ENCODE measurements at regions not wholly inside any gene's neighbourhood (a gene's known extent, or its start where the extent isn't known, plus 50 kb on each side); places are given as distances from the start of the nearest gene placed in this dataset.
A peak's percentile ranks its signal among the peaks of the same experiment; 100 is the strongest.

- in situ Hi-C loops (cut with HindIII; ENCODE audit: low pct_unique_long_range_greater_than_20kb, low sequenced_read_pairs) = no loop called here
- DNase-seq (ENCODE audit: low read depth, low spot score) = no peak
Observed at GRCh38 chr16:6861135-6861814, 471.4 kb upstream of the RBFOX1 start.

DNA sequence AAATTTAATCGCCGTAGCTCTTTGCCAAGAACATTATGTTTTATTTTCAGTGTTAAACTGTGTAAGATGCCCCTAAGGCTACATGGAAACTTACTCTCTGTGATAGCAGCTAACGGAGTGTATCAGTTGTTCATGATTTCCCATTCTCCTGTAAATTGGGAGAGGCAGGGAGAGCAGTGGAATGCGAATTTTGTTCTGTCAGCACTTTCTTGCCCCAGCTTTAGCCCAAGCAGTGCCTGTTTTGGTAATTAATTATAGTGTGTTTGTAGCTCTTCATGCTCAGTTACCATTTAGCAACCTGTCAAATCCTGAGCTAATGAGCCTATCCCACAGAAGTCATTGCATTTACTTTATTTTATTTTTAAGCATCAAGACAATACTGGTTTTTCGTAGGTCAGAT, 475.1 kb upstream of the RBFOX1 start:
- in situ Hi-C loops (cut with HindIII; ENCODE audit: low pct_unique_long_range_greater_than_20kb, low sequenced_read_pairs) = no loop called here
- no peak for DNase-seq (ENCODE audit: low read depth, low spot score)

DNA sequence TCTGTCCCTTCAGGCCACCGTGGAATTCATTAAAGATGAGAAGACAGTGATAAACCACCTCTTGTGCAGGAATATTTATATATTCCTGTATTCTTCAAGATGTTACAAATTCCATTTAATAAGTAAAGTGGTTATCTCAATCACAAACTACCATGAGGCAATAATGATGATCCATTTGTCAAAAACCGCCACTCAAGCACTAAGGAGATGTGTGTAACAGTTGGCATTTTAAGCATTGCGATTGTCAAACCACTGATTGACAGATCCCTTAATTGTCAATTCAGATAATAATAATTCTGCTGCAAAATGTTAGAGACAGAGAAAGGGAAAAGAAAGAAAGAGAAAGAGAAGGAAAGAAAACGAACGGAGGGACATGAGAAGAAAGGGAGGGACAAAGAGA, 476.1 kb upstream of the RBFOX1 start:
- no peak for DNase-seq (ENCODE audit: low read depth, low spot score)
- in situ Hi-C loops (cut with HindIII; ENCODE audit: low pct_unique_long_range_greater_than_20kb, low sequenced_read_pairs) = no loop called here

DNA sequence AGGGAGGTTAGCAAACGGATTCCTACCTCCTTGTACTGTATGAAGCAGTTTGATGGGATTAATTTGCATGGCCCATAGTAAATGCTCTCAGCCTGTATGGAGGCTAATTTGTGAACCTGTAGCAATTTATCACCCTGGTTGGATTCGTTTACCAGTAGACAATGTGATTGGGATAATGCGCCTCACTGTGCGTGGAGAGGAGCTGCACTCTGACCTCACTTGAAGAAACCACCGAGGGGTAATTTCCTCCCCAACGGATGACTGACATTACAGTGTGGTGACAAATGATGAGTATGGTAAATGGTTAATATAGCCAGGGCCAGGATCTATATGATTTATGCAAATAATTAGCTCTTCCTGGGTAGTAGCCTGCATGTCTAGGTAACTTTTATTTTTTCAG, 479.1 kb upstream of the RBFOX1 start:
- in situ Hi-C loops (cut with HindIII; ENCODE audit: low pct_unique_long_range_greater_than_20kb, low sequenced_read_pairs) = no loop called here
- DNase-seq (ENCODE audit: low read depth, low spot score) = no peak

- in situ Hi-C loops (cut with HindIII; ENCODE audit: low pct_unique_long_range_greater_than_20kb, low sequenced_read_pairs) = no loop called here
- no peak for DNase-seq (ENCODE audit: low read depth, low spot score)
Observed at GRCh38 chr16:6852643-6853225, 479.9 kb upstream of the RBFOX1 start.

DNA sequence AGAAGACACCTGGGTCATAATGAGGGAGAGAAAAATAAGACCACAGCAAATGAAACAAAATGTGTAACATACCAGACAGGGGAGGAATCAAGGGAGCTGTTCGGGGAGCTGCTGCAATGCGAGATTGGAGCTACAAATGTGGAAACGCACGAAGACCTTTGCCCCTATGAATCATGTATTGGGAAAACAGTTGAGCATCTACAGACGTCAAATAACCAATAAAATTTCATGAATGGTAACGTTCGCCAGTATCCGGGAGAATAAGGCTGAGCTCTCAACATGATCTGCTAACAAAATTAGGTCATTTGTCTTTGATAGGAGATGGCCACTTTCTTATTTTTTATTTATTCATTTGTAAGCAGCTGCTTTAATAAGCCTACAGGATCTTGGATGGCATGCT, 486.2 kb upstream of the RBFOX1 start:
- no peak for DNase-seq (ENCODE audit: low read depth, low spot score)
- in situ Hi-C loops (cut with HindIII; ENCODE audit: low pct_unique_long_range_greater_than_20kb, low sequenced_read_pairs) = no loop called here

DNA sequence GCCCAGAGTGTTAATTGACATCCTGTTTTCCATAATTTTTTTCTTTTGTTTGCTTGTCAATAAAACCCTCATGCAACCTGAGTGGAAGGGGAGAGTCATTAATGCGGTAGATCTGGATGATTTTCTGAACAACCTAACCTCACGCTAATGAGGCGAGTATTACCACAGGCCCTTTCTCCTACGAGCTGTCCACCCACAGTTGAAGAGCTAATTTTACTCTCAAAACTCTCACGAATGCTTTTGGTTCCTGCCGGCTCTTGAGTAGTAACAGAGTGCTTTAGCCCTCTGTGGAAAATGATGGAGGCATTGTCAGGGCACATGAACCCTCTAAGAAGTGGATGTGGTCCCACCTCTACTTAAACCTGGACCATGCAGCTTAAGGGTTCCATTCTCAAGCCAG, 491.3 kb upstream of the RBFOX1 start:
- no peak for DNase-seq (ENCODE audit: low read depth, low spot score)
- in situ Hi-C loops (cut with HindIII; ENCODE audit: low pct_unique_long_range_greater_than_20kb, low sequenced_read_pairs) = no loop called here

DNA sequence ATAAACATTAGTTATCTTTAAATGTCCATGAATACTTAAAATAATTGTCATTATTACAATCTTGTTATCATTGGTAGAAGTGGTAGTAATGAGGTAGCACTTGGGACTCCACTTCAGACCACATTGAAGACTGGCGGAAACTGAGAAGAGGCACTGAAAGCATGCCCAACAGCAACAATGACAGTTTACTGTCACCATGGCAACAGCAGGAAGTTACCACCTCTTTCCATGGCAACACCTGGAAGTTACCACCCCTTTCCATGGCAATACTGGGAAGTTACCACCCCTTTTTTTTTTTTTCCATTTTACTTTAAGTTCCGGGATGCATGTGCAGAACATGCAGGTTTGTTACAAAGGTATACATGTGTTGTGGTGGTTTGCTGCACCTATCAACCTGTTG, 494.9 kb upstream of the RBFOX1 start:
- in situ Hi-C loops (cut with HindIII; ENCODE audit: low pct_unique_long_range_greater_than_20kb, low sequenced_read_pairs) = no loop called here
- no peak for DNase-seq (ENCODE audit: low read depth, low spot score)

DNA sequence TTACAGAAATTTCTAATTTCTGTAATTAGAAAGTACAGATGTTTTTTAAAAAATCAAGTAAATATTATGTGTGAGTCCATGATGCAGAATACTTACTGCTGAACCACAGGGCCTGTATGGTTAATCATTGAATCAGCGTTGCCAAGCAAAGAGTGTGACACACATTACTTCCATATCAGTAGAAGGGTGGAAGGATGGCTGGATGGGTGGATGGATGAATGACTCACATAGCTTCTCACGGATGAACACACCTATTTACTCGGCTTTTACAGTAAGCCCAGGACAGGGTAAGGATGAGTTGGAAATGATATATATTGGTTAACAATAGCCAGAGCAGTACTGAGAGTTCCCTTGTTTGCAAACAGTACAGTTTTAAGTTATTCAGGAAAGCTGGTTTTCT, 495.9 kb upstream of the RBFOX1 start:
- in situ Hi-C loops (cut with HindIII; ENCODE audit: low pct_unique_long_range_greater_than_20kb, low sequenced_read_pairs) = no loop called here

GRCh38 chr16:6835941-6836340, 496.7 kb upstream of the RBFOX1 start:
- in situ Hi-C loops (cut with HindIII; ENCODE audit: low pct_unique_long_range_greater_than_20kb, low sequenced_read_pairs) = no loop called here

More for the DNA sequence above, 495.9 kb upstream of the RBFOX1 start:
- DNase-seq (ENCODE audit: low read depth, low spot score) = no peak

GRCh38 chr16:6835516-6835915, 497.1 kb upstream of the RBFOX1 start:
- in situ Hi-C loops (cut with HindIII; ENCODE audit: low pct_unique_long_range_greater_than_20kb, low sequenced_read_pairs) = no loop called here
- DNase-seq (ENCODE audit: low read depth, low spot score) = no peak

More at GRCh38 chr16:6835941-6836340, 496.7 kb upstream of the RBFOX1 start:
- no peak for DNase-seq (ENCODE audit: low read depth, low spot score)

DNA sequence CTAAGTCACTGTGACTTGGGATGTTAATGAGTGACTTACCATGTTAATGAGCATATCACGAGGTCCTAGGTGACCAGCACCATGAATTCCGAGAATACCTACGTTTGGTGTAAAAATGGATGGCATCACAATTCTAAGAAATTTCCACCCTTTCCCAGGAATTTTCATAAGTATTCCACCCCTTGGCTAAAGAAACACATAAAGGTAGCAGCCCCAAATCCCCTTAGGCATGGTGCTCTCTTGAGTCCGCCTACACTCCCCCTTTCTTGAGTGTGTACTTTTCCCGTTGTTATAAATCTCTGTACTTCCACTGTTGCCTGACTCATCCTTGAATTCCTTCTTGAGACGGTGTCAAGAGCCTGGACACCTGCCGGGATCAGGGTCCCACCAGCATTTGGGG, 504.0 kb upstream of the RBFOX1 start:
- DNase-seq (ENCODE audit: low read depth, low spot score) = no peak
- in situ Hi-C loops (cut with HindIII; ENCODE audit: low pct_unique_long_range_greater_than_20kb, low sequenced_read_pairs) = no loop called here

DNA sequence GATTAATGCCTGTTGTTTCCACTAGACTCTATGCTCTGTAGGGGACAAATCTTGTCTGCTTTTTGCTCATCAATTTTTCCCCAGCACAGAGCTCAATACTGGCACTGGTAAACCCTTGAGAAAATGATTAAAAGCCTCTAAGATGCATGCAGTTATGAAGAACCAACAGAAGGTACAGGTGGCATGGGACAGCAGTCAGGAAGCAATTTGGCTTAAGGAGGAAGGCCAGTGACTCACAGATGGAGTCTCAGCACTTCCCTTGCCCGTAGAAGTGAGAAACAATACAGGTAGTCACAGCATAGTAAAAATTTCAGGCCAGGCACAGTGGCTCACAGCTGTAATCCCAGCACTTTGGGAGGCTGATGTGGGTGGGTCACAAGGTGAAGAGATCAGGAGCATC, 504.7 kb upstream of the RBFOX1 start:
- DNase-seq (ENCODE audit: low read depth, low spot score) = no peak
- in situ Hi-C loops (cut with HindIII; ENCODE audit: low pct_unique_long_range_greater_than_20kb, low sequenced_read_pairs) = no loop called here

DNA sequence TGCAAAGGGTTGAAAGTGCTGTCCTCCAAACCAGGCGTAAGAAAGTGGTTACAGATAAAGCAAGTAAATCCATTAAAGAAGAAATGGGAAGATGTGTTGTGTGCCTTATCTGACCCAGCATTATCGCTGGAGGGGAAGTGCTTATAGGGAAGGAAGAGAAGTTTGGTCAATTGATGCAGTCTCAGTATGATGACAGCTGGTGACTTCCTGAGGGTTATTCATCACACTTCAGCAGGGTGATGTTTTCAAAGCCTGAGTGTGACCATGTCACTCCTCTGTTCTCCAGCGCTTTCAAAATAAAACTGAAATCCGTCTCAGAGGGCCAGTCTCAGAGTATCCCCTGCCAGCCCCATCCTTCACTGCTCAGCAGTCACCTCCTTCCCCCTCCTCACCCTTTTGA, 505.4 kb upstream of the RBFOX1 start:
- in situ Hi-C loops (cut with HindIII; ENCODE audit: low pct_unique_long_range_greater_than_20kb, low sequenced_read_pairs) = no loop called here
- no peak for DNase-seq (ENCODE audit: low read depth, low spot score)

DNA sequence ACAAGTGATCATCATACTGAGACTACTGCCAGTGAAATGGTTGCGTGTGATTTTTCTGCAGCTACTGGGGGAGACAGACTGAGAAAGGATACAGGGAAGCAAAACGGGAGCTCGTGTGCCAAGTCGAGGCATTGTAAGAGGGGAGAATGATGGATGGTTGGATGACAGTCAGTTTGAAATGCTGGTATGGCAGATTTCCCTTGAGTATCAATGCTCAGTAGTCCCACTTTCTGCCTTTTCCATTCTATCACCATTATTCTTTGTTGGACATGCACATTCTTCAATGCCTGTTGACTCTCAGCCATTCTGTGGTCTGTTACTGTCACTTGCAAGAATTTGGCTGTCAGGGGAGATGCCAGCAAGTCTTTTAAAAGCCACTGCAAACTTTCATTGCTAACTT, 510.6 kb upstream of the RBFOX1 start:
- no peak for DNase-seq (ENCODE audit: low read depth, low spot score)
- in situ Hi-C loops (cut with HindIII; ENCODE audit: low pct_unique_long_range_greater_than_20kb, low sequenced_read_pairs) = no loop called here

- in situ Hi-C loops (cut with HindIII; ENCODE audit: low pct_unique_long_range_greater_than_20kb, low sequenced_read_pairs) = no loop called here
- DNase-seq (ENCODE audit: low read depth, low spot score) = peak; percentile 1
Observed at GRCh38 chr16:6804461-6804860, 528.2 kb upstream of the RBFOX1 start.

DNA sequence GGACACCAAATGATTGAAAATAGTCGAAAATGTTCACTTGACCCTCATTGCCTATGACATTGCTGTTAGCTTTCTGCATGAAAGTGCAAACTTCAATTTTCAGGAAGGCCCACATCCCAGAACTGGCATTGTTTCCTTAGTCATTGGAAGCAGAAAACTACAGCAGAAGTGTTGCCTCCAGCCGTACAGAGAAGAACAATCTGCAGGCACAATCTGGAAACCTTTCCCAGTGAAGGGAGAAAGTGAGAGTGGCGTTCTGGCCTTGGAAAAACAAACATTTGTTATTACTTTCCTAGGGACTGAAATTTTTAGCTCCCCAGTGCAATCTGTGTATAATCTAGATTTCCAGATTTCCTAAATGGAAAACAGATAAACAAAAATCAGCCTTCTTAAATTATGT, 529.5 kb upstream of the RBFOX1 start:
- in situ Hi-C loops (cut with HindIII; ENCODE audit: low pct_unique_long_range_greater_than_20kb, low sequenced_read_pairs) = no loop called here
- DNase-seq (ENCODE audit: low read depth, low spot score) = no peak

DNA sequence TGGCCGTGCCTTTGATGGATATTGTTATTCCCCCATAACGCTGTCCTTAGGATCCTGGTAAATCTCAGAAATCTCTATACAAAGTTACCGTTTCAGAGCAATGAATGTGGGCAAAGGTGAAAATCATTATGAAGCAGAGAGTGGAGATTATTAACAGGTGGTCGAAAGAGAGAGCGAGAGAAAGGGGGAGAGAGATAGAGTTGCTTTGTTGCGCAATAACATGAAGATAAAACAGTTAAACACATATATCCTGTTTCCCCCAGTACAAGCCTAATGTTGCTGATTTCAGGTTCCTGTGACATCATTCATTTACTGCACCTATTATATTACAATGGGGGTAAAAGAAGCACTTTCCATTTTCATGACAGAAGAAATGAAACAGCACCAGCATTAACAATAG, 535.4 kb upstream of the RBFOX1 start:
- in situ Hi-C loops (cut with HindIII; ENCODE audit: low pct_unique_long_range_greater_than_20kb, low sequenced_read_pairs) = no loop called here
- no peak for DNase-seq (ENCODE audit: low read depth, low spot score)

- in situ Hi-C loops (cut with HindIII; ENCODE audit: low pct_unique_long_range_greater_than_20kb, low sequenced_read_pairs) = no loop called here
- DNase-seq (ENCODE audit: low read depth, low spot score) = no peak
Observed at GRCh38 chr16:6777624-6778023, 555.0 kb upstream of the RBFOX1 start.

GRCh38 chr16:6775712-6776111, 556.9 kb upstream of the RBFOX1 start:
- in situ Hi-C loops (cut with HindIII; ENCODE audit: low pct_unique_long_range_greater_than_20kb, low sequenced_read_pairs) = no loop called here
- DNase-seq (ENCODE audit: low read depth, low spot score) = no peak
